ENCODE measurements at regions not wholly inside any gene's neighbourhood (a gene's known extent, or its start where the extent isn't known, plus 50 kb on each side); places are given as distances from the start of the nearest gene placed in this dataset.

GRCh38 chr2:58972737-58973136 is 731.6 kb upstream of the FANCL start:
- peak; percentile 87 for TF ChIP-seq GATA2 (IDR thresholded peaks at IDR 0.05; ENCODE audit: low read depth, low read length)
- peak; percentile 83 for TF ChIP-seq GATA3 (IDR thresholded peaks at IDR 0.05; ENCODE audit: low read depth, low read length)
